WTC11 (cell line): ENCODE measurements at regions not wholly inside any gene's neighbourhood (a gene's known extent, or its start where the extent isn't known, plus 50 kb on each side); places are given as distances from the start of the nearest gene placed in this dataset.
"Not testable (repeated sequence)": the region's sequence is repeated elsewhere in the genome, so short reads cannot be mapped to it uniquely, and the experiment has no call there.

Experiments
- ATAC-seq: fragments of 200-7000 bp; cut with Tn5 transposase; 2 replicates; pipeline ENCODE4 v1.10.0; 2021; ENCODE audit warnings: mild to moderate bottlenecking, moderate library complexity
- CTCF ChIA-PET: fragments of 300-600 bp; sonication (Branson Sonifier 250); formaldehyde crosslinking; loops from one replicate; lab custom pipeline; 2021; ENCODE audit warnings: antibody characterized with exemption; lab: Charles Lee
- POLR2A ChIA-PET: fragments of 350-600 bp; sonication (Branson Sonifier 250); formaldehyde crosslinking; loops from one replicate; lab custom pipeline; 2021; ENCODE audit warnings: antibody characterized with exemption; lab: Charles Lee
- DNase-seq: peaks from one replicate; pipeline ENCODE4 v3.0.0; 2021; ENCODE audit warnings: low spot score
- H3K27ac Mint-ChIP-seq: 2 replicates; pipeline ENCODE4 v1.8.0; 2021; ENCODE audit warnings: mixed read lengths
- H3K27me3 Mint-ChIP-seq: 2 replicates; pipeline ENCODE4 v1.8.0; 2021; ENCODE audit warnings: low read depth, mild to moderate bottlenecking, moderate library complexity, mixed read lengths
- H3K36me3 Mint-ChIP-seq: 2 replicates; pipeline ENCODE4 v1.8.0; 2021; ENCODE audit warnings: mixed read lengths
- H3K4me1 Mint-ChIP-seq: 2 replicates; pipeline ENCODE4 v1.8.0; 2022; ENCODE audit warnings: mixed read lengths
- H3K4me3 Mint-ChIP-seq: 2 replicates; pipeline ENCODE4 v1.8.0; 2021; ENCODE audit warnings: mild to moderate bottlenecking, moderate library complexity, mixed read lengths
- H3K9me3 Mint-ChIP-seq: 2 replicates; pipeline ENCODE4 v1.8.0; 2021; ENCODE audit warnings: mixed read lengths
- EMX1 ChIP-seq: fragments of 250-450 bp; sonication (Bioruptor Pico); IDR thresholded peaks from 2 replicates; pipeline ENCODE4 v1.8.0; 2021; ENCODE audit warnings: mild to moderate bottlenecking
- ETV6 ChIP-seq: sonication (generic); formaldehyde crosslinking; IDR thresholded peaks from 2 replicates; pipeline ENCODE4 v1.8.1; 2022; ENCODE audit warnings: mild to moderate bottlenecking, missing genetic modification reagents
- FOXP1 ChIP-seq: sonication (generic); formaldehyde crosslinking; IDR thresholded peaks from 2 replicates; pipeline ENCODE4 v1.8.0; 2022; ENCODE audit warnings: missing genetic modification reagents, mild to moderate bottlenecking, moderate library complexity, borderline replicate concordance
- GTF2I ChIP-seq: fragments of 250-450 bp; sonication (Bioruptor Pico); conservative IDR thresholded peaks from 2 replicates; pipeline ENCODE4 v1.4.0; 2021; ENCODE audit warnings: mild to moderate bottlenecking
- HMGA2 ChIP-seq: fragments of 250-450 bp; sonication (Bioruptor Pico); IDR thresholded peaks from 2 replicates; pipeline ENCODE4 v1.4.0; 2021; ENCODE audit warnings: mild to moderate bottlenecking, moderate library complexity
- MXD4 ChIP-seq: fragments of 250-450 bp; sonication (Bioruptor Pico); IDR thresholded peaks from 2 replicates; pipeline ENCODE4 v1.8.0; 2021; ENCODE audit warnings: mild to moderate bottlenecking, moderate library complexity, borderline replicate concordance
- NFATC4 ChIP-seq: fragments of 250-450 bp; sonication (Bioruptor Pico); IDR thresholded peaks from 2 replicates; pipeline ENCODE4 v1.9.0; 2021; ENCODE audit warnings: mild to moderate bottlenecking
- NR2C2 ChIP-seq: sonication (generic); formaldehyde crosslinking; IDR thresholded peaks from 2 replicates; pipeline ENCODE4 v1.8.0; 2022; ENCODE audit warnings: mild to moderate bottlenecking, missing genetic modification reagents
- SOX15 ChIP-seq: fragments of 250-450 bp; sonication (Bioruptor Pico); IDR thresholded peaks from 2 replicates; pipeline ENCODE4 v1.9.0; 2021; ENCODE audit warnings: mild to moderate bottlenecking
- TCF7 ChIP-seq: sonication (generic); formaldehyde crosslinking; IDR thresholded peaks from 2 replicates; pipeline ENCODE4 v1.8.0; 2022; ENCODE audit warnings: mild to moderate bottlenecking, low read depth, missing genetic modification reagents, moderate library complexity
- ZBTB21 ChIP-seq: sonication (generic); formaldehyde crosslinking; IDR thresholded peaks from 2 replicates; pipeline ENCODE4 v1.8.1; 2023; ENCODE audit warnings: mild to moderate bottlenecking, missing genetic modification reagents, borderline replicate concordance
- ZMAT4 ChIP-seq: fragments of 250-450 bp; sonication (Bioruptor Pico); IDR thresholded peaks from 2 replicates; pipeline ENCODE4 v1.9.0; 2021; ENCODE audit warnings: mild to moderate bottlenecking
- ZNF416 ChIP-seq: fragments of 250-450 bp; sonication (Bioruptor Pico); IDR thresholded peaks from 2 replicates; pipeline ENCODE4 v1.9.0; 2021; ENCODE audit warnings: mild to moderate bottlenecking, inconsistent platforms
- ZNF671 ChIP-seq: fragments of 250-450 bp; sonication (Bioruptor Pico); IDR thresholded peaks from 2 replicates; pipeline ENCODE4 v1.8.0; 2021; ENCODE audit warnings: mild to moderate bottlenecking
- ZSCAN18 ChIP-seq: fragments of 250-450 bp; sonication (Bioruptor Pico); IDR thresholded peaks from 2 replicates; pipeline ENCODE4 v2.1.2; 2022; ENCODE audit warnings: mild to moderate bottlenecking, moderate library complexity
- TF ChIP-seq, protein P1 (sequence below): sonication (generic); formaldehyde crosslinking; IDR thresholded peaks from 2 replicates; pipeline ENCODE4 v1.8.1; 2023; ENCODE audit warnings: mild to moderate bottlenecking, missing genetic modification reagents, moderate library complexity
- TF ChIP-seq, protein P2 (sequence below): fragments of 200-600 bp; IDR thresholded peaks from 2 replicates; pipeline ENCODE4 v1.8.0; 2022; ENCODE audit warnings: antibody characterized with exemption
- TF ChIP-seq, protein P3 (sequence below): sonication (generic); formaldehyde crosslinking; IDR thresholded peaks from 2 replicates; pipeline ENCODE4 v1.8.1; 2023; ENCODE audit warnings: mild to moderate bottlenecking, missing genetic modification reagents, moderate library complexity
- TF ChIP-seq, protein P4 (sequence below): sonication (generic); formaldehyde crosslinking; IDR thresholded peaks from 2 replicates; pipeline ENCODE4 v1.8.0; 2022; ENCODE audit warnings: mild to moderate bottlenecking, missing genetic modification reagents

- TF ChIP-seq SOX15 (no peak), ZNF671 (CRISPR knock-in tag) (no peak), FOXP1 (CRISPR knock-in tag) (no peak), EMX1 (CRISPR knock-in tag) (no peak), ZMAT4 (CRISPR knock-in tag) (no peak), NR2C2 (no peak)
- TF ChIP-seq, protein P1, sequence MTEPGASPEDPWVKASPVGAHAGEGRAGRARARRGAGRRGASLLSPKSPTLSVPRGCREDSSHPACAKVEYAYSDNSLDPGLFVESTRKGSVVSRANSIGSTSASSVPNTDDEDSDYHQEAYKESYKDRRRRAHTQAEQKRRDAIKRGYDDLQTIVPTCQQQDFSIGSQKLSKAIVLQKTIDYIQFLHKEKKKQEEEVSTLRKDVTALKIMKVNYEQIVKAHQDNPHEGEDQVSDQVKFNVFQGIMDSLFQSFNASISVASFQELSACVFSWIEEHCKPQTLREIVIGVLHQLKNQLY (CRISPR knock-in tag), result no peak
- TF ChIP-seq, protein P2, sequence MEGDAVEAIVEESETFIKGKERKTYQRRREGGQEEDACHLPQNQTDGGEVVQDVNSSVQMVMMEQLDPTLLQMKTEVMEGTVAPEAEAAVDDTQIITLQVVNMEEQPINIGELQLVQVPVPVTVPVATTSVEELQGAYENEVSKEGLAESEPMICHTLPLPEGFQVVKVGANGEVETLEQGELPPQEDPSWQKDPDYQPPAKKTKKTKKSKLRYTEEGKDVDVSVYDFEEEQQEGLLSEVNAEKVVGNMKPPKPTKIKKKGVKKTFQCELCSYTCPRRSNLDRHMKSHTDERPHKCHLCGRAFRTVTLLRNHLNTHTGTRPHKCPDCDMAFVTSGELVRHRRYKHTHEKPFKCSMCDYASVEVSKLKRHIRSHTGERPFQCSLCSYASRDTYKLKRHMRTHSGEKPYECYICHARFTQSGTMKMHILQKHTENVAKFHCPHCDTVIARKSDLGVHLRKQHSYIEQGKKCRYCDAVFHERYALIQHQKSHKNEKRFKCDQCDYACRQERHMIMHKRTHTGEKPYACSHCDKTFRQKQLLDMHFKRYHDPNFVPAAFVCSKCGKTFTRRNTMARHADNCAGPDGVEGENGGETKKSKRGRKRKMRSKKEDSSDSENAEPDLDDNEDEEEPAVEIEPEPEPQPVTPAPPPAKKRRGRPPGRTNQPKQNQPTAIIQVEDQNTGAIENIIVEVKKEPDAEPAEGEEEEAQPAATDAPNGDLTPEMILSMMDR, result no peak
Observed at GRCh38 chr1:219099307-219099706, 74.4 kb upstream of the LYPLAL1 start (continued).

DNA sequence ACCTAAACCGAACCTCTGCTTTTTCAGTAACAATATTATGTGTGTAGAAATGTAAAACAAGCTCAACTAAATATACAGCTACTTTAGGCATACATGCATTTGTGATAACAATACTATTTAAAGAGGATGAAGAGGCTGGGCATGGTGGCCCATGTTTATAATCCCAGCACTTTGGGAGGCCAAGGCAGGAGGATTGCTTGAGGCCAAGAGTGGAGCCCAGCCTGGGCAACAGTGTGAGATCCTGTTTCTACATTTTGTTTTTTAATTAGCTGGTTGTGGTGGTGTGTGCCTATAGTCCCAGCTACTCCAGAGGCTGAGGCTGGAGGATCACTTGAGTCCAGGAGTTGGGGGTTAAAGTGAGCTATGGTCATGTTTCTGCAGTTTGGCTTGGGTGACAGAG is 73.6 kb upstream of the LYPLAL1 start:
- no peak overlapping the region for H3K27ac Mint-ChIP-seq
- CTCF ChIA-PET, result no interaction called here
- TF ChIP-seq TCF7 (CRISPR knock-in tag) (no peak), ZNF416 (CRISPR knock-in tag) (no peak), ZBTB21 (CRISPR knock-in tag) (no peak), ETV6 (no peak)
- no peak for ATAC-seq
- no peaks in the 10 kb centered on the region for H3K27me3 Mint-ChIP-seq
- peaks cover 11% of the 10 kb centered on the region; the same call in 1 of the 2 replicates for H3K9me3 Mint-ChIP-seq
- POLR2A ChIA-PET, result no interaction called here
- H3K36me3 Mint-ChIP-seq, result no peaks in the 10 kb centered on the region
- H3K4me1 Mint-ChIP-seq, result peaks cover 9% of the 10 kb centered on the region
- no peak overlapping the region for H3K4me3 Mint-ChIP-seq
- no peak for DNase-seq

DNA sequence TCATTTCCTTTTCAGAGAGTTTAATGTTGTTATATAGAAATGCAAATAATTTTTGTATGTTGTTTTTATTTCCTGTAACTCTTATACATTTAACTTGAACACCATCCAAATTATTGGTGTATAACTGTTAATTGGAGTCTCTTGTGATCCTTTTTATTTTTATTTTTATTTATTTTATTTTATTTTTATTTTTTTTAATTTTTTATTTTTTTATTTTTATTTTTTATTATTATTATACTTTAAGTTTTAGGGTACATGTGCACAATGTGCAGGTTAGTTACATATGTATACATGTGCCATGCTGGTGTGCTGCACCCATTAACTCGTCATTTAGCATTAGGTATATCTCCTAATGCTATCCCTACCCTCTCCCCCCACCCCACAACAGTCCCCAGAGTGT is 71.2 kb upstream of the LYPLAL1 start:
- H3K27me3 Mint-ChIP-seq, H3K4me3 Mint-ChIP-seq, H3K36me3 Mint-ChIP-seq, POLR2A ChIA-PET, CTCF ChIA-PET, DNase-seq: not testable (repeated sequence)
- Mint-ChIP-seq H3K9me3 (peaks cover 20% of the 10 kb centered on the region), H3K4me1 (peaks cover 17% of the 10 kb centered on the region)
- TF ChIP-seq HMGA2 (CRISPR knock-in tag), result peak; percentile 92
- TF ChIP-seq, all 79 proteins: peak for 1; not testable (repeated sequence) for 78
- ATAC-seq, H3K27ac Mint-ChIP-seq: not testable (repeated sequence)

DNA sequence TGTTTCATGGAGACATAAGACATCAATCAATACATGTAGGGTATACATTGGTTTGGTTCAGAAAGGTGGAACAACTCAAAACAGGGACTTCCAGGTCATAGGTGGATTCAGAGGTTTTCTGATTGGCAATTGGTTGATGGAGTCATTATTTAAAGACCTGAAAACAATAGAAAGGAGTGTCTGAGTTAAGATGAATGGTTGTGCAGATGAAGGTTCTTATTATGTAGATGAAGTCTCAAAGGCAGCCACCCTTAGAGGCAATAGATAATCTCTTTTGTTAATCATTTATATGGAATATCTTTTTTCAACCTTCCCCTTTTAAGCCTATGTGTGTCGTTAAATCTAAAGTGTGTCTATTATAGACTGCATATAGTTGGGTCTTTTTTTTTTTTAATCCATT is 67.8 kb upstream of the LYPLAL1 start:
- peak; percentile 34; the same call in 1 of the 2 replicates for ATAC-seq
- POLR2A ChIA-PET, result no interaction called here
- CTCF ChIA-PET, result no interaction called here

More for the DNA sequence above, 67.8 kb upstream of the LYPLAL1 start:
- TF ChIP-seq, protein P3, sequence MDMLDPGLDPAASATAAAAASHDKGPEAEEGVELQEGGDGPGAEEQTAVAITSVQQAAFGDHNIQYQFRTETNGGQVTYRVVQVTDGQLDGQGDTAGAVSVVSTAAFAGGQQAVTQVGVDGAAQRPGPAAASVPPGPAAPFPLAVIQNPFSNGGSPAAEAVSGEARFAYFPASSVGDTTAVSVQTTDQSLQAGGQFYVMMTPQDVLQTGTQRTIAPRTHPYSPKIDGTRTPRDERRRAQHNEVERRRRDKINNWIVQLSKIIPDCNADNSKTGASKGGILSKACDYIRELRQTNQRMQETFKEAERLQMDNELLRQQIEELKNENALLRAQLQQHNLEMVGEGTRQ, result no peak
- TF ChIP-seq MXD4 (CRISPR knock-in tag) (no peak), NFATC4 (CRISPR knock-in tag) (no peak), GTF2I (CRISPR knock-in tag) (no peak), ZSCAN18 (CRISPR knock-in tag) (no peak)
- TF ChIP-seq, protein P1 (CRISPR knock-in tag), result no peak
- TF ChIP-seq, protein P4, sequence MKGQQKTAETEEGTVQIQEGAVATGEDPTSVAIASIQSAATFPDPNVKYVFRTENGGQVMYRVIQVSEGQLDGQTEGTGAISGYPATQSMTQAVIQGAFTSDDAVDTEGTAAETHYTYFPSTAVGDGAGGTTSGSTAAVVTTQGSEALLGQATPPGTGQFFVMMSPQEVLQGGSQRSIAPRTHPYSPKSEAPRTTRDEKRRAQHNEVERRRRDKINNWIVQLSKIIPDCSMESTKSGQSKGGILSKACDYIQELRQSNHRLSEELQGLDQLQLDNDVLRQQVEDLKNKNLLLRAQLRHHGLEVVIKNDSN (CRISPR knock-in tag), result no peak
- peaks cover 17% of the 10 kb centered on the region for H3K4me1 Mint-ChIP-seq
- peaks cover 25% of the 10 kb centered on the region for H3K9me3 Mint-ChIP-seq
- H3K27me3 Mint-ChIP-seq, result no peaks in the 10 kb centered on the region
- no peak overlapping the region for H3K4me3 Mint-ChIP-seq
- H3K36me3 Mint-ChIP-seq, result peaks cover 6% of the 10 kb centered on the region
- H3K27ac Mint-ChIP-seq, result no peak overlapping the region
- DNase-seq, result no peak
